C4-2B (cell line): ENCODE measurements at regions not wholly inside any gene's neighbourhood (a gene's known extent, or its start where the extent isn't known, plus 50 kb on each side); places are given as distances from the start of the nearest gene placed in this dataset.

Experiments used
- CTCF ChIP-seq: fragments of 450-650 bp; conservative IDR thresholded peaks from 2 replicates; pipeline ENCODE4 v1.5.1; 2017; ENCODE audit warnings: mild to moderate bottlenecking
- ZFX ChIP-seq: fragments of 450-650 bp; IDR thresholded peaks from 2 replicates; pipeline ENCODE4 v1.6.1; 2017

GRCh38 chr13:91195789-91196188 lies 151.7 kb upstream of the MIR17HG start:
- TF ChIP-seq CTCF = no peak
- no peak for TF ChIP-seq ZFX
